HepG2 (cell line): ENCODE measurements at regions not wholly inside any gene's neighbourhood (a gene's known extent, or its start where the extent isn't known, plus 50 kb on each side); places are given as distances from the start of the nearest gene placed in this dataset.

Source experiments
- ATAC-seq: fragments of 200-7000 bp; cut with Tn5 transposase; 3 replicates; pipeline ENCODE4 v1.9.1; 2020; ENCODE audit warnings: mild to moderate bottlenecking, moderate library complexity
- BruUV-seq: library from RNA; stranded (reverse); fragments of 400-500 nt; replicated peaks from 2 replicates; lab custom pipeline; 2021; lab: Mats Ljungman, UMichigan
- CTCF ChIA-PET: fragments of 300-600 bp; formaldehyde crosslinking; extraction: SDS; loops from one replicate; lab custom pipeline; 2021; ENCODE audit warnings: low total read pairs, inconsistent platforms, low intra/inter-chr PET ratio; lab: Yijun Ruan, JAX
- POLR2A ChIA-PET: fragments of 350-600 bp; sonication (Branson Sonifier 250); formaldehyde crosslinking; loops from one replicate; lab custom pipeline; 2020; ENCODE audit warnings: antibody characterized with exemption, inconsistent platforms; lab: Yijun Ruan, JAX
- DNase-seq: peaks from one replicate; pipeline ENCODE4 v3.0.0-alpha.2; 2015; ENCODE audit warnings: low spot score
- FAIRE-seq: peaks from 3 replicates; lab custom pipeline; 2011; peaks lifted over from hg19 to GRCh38; lab: Jason Lieb, UNC
- H2AFZ ChIP-seq: one replicate; pipeline ENCODE4 v1.6.1; 2011; ENCODE audit warnings: low read length, inconsistent platforms
- H3K27ac ChIP-seq: fragments of 300-600 bp; 3 replicates; pipeline ENCODE4 v1.8.0; 2011; ENCODE audit warnings: mixed run types, mild to moderate bottlenecking, mixed read lengths, low read length, inconsistent platforms; ENCODE audit not compliant: insufficient read depth; ENCODE audit errors: extremely low read length
- H3K27me3 ChIP-seq, 2 experiments: fragments of 200-600 bp in 1 of 2; 2 replicates in 1 of 2; 3 replicates in 1 of 2; pipeline versions ENCODE4 v1.6.0 to v1.8.0; 2011; ENCODE audit warnings: low read length in 2 of 2, mild to moderate bottlenecking in 2 of 2, moderate library complexity in 2 of 2, inconsistent platforms in 1 of 2; ENCODE audit not compliant: insufficient read depth in 2 of 2, control insufficient read depth in 1 of 2
- H3K36me3 ChIP-seq, 2 experiments: fragments of 200-600 bp in 1 of 2; replicated peaks in 1 of 2; 2 replicates in 1 of 2; 3 replicates in 1 of 2; pipeline versions ENCODE4 v1.5.1 to v1.8.0; 2011; ENCODE audit warnings: low read length in 2 of 2, inconsistent platforms in 1 of 2; ENCODE audit not compliant: insufficient read depth in 2 of 2, control insufficient read depth in 1 of 2
- H3K4me1 ChIP-seq: 2 replicates; pipeline ENCODE4 v1.5.1; 2012; ENCODE audit warnings: low read length, inconsistent platforms; ENCODE audit not compliant: insufficient read depth
- H3K4me2 ChIP-seq: 2 replicates; pipeline ENCODE4 v1.6.0; 2011; ENCODE audit warnings: low read depth, low read length, inconsistent platforms
- H3K4me3 ChIP-seq, 3 experiments: fragments of 200-600 bp in 1 of 3; sonication (generic), shearing (Covaris generic) in 1 of 3; replicated peaks in 1 of 3; 2 replicates each; pipeline ENCODE4 v1.5.1; 2011 to 2016; ENCODE audit warnings: low read length in 3 of 3, inconsistent platforms in 2 of 3, low read depth in 2 of 3, mild to moderate bottlenecking in 2 of 3, control low read depth in 1 of 3, mixed read lengths in 1 of 3; ENCODE audit not compliant: insufficient read depth in 1 of 3
- H3K79me2 ChIP-seq: one replicate; pipeline ENCODE4 v1.6.1; 2011; ENCODE audit warnings: low read length, inconsistent platforms; ENCODE audit not compliant: insufficient read depth
- H3K9ac ChIP-seq: 2 replicates; pipeline ENCODE4 v1.6.0; 2011; ENCODE audit warnings: mild to moderate bottlenecking, low read depth, low read length, inconsistent platforms; ENCODE audit not compliant: insufficient read depth
- H3K9me3 ChIP-seq: 2 replicates; pipeline ENCODE4 v1.5.1; 2012; ENCODE audit warnings: mild to moderate bottlenecking, low read length
- H4K20me1 ChIP-seq: 2 replicates; pipeline ENCODE4 v1.6.0; 2011; ENCODE audit warnings: inconsistent platforms, mild to moderate bottlenecking, low read length, moderate library complexity; ENCODE audit not compliant: insufficient read depth
- ETV5 ChIP-seq: IDR thresholded peaks from 2 replicates; pipeline ENCODE4 v1.6.1; 2018; ENCODE audit warnings: missing biosample characterization, missing genetic modification reagents, inconsistent platforms, borderline replicate concordance
- PAWR ChIP-seq: sonication (generic); formaldehyde crosslinking; IDR thresholded peaks from 2 replicates; pipeline ENCODE4 v1.4.0; 2020; ENCODE audit warnings: missing genetic modification reagents, mild to moderate bottlenecking, borderline replicate concordance
- TCF7L2 ChIP-seq: IDR thresholded peaks from 2 replicates; pipeline ENCODE4 v1.6.1; 2011; ENCODE audit warnings: mild to moderate bottlenecking, low read depth, low read length, moderate library complexity
- ZFP82 ChIP-seq: sonication (generic); formaldehyde crosslinking; IDR thresholded peaks from 2 replicates; pipeline ENCODE4 v1.5.1; 2020; ENCODE audit warnings: mild to moderate bottlenecking, missing genetic modification reagents, borderline replicate concordance
- WGBS: methylation state at CpG from one replicate; pipeline ENCODE4 v1.1.6; 2017; ENCODE audit warnings: low lambda C conversion rate; 5-methylcytosine and 5-hydroxymethylcytosine counted together
- in situ Hi-C: cut with HindIII; loops from 2 replicates; pipeline ENCODE4 v1.10.0; 2017; ENCODE audit warnings: low pct_unique_long_range_greater_than_20kb; ENCODE audit not compliant: extremely low pct_ligation_motif_present
- intact Hi-C: fragments of 100-400 bp; cut with micrococcal nuclease; formaldehyde crosslinking; loops from one replicate; pipeline ENCODE4 v1.10.0; 2022; ENCODE audit not compliant: unreplicated experiment
- TF ChIP-seq, protein P1 (sequence below): sonication (generic); formaldehyde crosslinking; IDR thresholded peaks from 2 replicates; pipeline ENCODE4 v1.8.1; 2023; ENCODE audit warnings: mild to moderate bottlenecking, moderate library complexity, missing genetic modification reagents
- TF ChIP-seq, protein P2 (sequence below): sonication (generic); formaldehyde crosslinking; IDR thresholded peaks from 2 replicates; pipeline ENCODE4 v1.4.0; 2020; ENCODE audit warnings: missing genetic modification reagents

DNA sequence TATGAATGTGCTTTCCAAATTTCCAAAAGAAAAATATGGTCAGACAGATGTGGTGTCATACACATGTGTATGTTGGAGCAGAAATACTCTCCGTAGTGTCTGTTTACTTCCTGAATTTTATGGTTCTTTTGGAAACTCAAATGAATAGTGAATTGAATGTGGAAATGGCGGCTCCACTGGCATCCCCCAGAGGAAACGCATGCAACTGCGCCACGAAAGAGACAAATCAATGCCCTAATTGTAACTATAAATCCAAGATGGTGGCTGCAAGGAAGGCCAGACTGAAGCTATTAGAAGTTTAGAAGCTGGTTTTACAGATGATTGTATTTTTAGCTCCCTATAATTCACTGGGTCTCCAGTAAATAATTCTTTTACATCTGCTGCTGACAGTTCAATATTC is 246.7 kb downstream of the FGFR2 start:
- Histone ChIP-seq H3K4me2 (no peak overlapping the region), H3K36me3 (no peaks in the 10 kb centered on the region), H4K20me1 (no peaks in the 10 kb centered on the region), H3K9me3 (no peaks in the 10 kb centered on the region), H2AFZ (no peak overlapping the region), H3K4me1 (no peaks in the 10 kb centered on the region), H3K27me3 (peaks cover 0 to 1% of the 10 kb centered on the region in 2 experiments; a peak in 1 of 5 replicates), H3K9ac (no peak overlapping the region), H3K79me2 (no peaks in the 10 kb centered on the region), H3K4me3 (no peak overlapping the region), H3K27ac (no peak overlapping the region)
- no TSS peak for BruUV-seq
- TF ChIP-seq TCF7L2 (no peak), ZFP82 (no peak), PAWR (CRISPR knock-in tag) (no peak), ETV5 (CRISPR knock-in tag) (no peak)
- TF ChIP-seq, protein P1, sequence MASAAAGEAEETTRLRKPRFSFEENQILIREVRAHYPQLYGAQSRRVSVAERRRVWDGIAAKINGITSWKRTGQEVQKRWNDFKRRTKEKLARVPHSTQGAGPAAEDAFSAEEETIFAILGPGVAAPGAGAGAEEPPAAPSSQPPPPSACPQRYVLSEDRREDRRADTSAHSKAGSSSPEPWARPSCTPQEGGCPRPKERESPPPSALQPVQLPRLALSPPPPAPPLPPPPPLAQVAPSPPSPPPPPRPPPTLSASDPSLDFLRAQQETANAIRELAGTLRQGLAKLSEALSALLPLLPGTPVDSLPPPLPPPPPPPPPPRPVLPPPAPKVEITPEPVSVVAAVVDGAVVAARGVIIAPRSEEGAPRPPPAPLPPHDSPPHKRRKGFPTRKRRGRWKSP = no peak
- TF ChIP-seq, protein P2, sequence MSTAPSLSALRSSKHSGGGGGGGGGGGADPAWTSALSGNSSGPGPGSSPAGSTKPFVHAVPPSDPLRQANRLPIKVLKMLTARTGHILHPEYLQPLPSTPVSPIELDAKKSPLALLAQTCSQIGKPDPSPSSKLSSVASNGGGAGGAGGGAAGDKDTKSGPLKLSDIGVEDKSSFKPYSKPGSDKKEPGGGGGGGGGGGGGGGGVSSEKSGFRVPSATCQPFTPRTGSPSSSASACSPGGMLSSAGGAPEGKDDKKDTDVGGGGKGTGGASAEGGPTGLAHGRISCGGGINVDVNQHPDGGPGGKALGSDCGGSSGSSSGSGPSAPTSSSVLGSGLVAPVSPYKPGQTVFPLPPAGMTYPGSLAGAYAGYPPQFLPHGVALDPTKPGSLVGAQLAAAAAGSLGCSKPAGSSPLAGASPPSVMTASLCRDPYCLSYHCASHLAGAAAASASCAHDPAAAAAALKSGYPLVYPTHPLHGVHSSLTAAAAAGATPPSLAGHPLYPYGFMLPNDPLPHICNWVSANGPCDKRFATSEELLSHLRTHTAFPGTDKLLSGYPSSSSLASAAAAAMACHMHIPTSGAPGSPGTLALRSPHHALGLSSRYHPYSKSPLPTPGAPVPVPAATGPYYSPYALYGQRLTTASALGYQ (CRISPR knock-in tag) = no peak
- FAIRE-seq (no peak), ATAC-seq (no peak), DNase-seq (no peak)
- in situ Hi-C loops (no loop called here), intact Hi-C loops (no loop called here)
- CTCF ChIA-PET = no interaction called here
- POLR2A ChIA-PET = no interaction called here
- 75% methylated on average over 5 of the region's 5 CpGs for WGBS
